COR-L47 (cell line): ENCODE measurements at regions not wholly inside any gene's neighbourhood (a gene's known extent, or its start where the extent isn't known, plus 50 kb on each side); places are given as distances from the start of the nearest gene placed in this dataset.
"Not testable (repeated sequence)": the region's sequence is repeated elsewhere in the genome, so short reads cannot be mapped to it uniquely, and the experiment has no call there.

Source experiments
- DNase-seq: peaks from one replicate; lab custom pipeline; 2025; lab: John Stamatoyannopoulos, UW

DNA sequence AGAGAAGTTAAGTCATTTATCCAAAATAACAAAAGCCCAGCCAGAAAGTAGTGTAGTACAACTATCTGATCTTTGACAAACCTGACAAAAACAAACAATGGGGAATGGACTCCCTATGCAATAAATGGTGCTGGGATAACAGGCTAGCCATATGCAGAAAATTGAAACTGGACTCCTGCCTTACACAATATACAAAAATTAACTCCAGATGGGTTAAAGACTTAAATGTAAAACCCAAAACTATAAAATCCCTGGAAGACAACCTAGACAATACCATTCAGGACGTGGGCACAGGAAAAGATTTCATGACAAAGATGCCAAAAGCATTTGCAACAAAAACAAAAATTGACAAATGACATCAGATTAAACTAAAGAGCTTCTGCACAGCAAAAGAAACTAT is 561.4 kb upstream of the CHAC2 start:
- DNase-seq = not testable (repeated sequence)

DNA sequence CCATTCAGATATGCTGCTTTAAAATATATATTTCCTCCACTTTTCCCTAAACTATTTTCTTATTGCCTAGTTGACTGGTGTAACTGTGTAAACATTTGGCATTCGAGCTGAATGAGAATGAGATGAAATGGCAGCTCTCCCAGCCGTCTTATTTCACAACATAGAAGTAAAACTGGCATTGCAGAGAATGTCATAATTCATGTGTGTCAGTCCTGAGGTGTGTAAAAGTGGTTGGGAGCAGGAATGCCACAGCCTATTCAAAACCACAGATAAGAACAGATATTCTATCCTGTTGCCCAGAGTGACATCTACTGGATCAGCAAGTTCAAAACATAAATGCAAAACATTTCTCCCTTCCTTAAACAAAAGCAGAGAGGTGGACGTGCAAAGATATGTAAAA is 565.5 kb upstream of the CHAC2 start:
- DNase-seq = peak; percentile 23

DNA sequence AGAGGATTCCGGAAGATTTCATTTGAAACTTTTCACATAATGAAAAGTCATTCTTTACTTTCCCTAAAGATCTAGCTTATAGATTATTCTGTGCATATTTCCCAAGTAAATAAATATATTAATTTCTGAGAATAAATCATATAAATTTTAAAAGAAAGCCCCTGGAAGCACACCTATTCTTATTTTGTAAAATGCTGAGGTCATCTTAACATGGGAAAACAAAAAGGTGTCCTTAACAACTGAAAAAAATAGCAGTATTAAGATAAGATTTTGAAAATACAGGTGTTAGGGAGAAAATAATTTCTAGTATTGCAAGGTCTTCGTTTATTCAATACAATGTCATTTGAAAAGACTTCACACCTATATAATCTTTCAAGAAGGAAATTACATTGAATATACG is 567.5 kb upstream of the CHAC2 start:
- no peak for DNase-seq

DNA sequence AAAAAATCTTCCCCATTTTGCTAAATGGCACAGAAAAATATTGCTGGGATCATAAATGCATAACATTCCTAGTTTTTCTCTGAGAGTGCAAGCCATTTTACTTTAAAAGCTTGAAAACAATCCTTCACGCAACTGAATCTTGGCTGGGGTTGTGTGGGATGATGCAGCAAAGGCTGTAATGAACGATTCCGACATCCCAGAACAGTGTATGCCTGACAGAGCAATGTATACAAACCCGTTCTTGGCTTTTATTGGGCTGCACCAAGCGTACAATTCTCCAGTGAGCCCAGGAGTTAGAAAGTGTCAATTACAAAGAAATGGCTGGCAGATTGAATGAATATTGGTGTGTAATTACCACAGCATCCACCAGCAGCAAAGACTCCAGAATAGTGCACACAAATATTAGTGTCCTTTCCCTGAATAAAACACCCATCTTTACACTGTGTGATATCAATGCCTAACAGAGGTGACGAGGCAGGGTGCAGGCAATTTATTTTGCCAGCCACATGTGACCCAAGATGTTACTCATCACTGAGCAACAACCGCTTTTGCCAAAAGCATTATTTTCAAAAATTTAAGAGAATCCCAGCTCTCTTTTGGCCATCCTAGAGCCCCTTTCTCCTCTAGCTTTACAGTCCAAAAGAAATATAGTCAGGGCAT is 578.6 kb upstream of the CHAC2 start:
- no peak for DNase-seq

DNA sequence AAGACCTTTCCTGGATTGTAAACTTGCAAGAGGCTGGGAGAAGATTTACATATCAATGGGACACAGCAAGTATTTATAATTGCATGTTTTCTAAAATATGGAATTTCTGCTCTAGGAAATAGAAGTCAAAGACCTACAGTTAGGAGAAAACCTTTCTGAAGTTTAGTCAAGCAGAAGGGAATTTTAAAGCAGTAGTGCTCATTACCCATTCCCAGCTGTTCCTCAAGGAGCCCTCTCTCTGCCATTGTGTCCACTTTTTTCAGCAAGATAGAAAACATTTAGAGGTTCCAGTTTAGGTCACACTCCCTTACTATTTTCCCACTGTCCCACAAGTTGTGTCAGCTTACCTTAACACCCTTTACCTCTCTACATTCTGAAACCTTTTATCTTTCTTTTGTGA is 584.0 kb upstream of the CHAC2 start:
- no peak for DNase-seq

DNA sequence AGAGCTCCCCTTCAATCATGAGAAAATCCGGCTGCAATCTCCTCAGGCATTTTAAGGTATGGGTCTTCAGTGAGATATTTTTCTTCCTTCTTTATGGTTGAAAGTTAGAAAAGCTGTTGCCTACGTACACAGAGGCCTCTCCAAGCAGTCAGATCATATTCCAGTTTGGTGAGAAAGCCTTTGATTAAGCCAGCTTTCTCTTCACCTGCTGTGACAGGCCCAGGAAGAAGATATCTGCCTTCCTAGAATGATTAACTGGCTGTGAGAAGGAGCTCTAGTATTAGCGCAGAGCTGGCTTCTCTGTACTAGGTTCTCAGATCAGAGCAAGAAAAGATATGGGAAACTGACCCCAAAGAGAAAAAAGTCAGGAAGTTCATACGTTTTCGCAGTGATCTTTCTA is 585.0 kb upstream of the CHAC2 start:
- no peak for DNase-seq

DNA sequence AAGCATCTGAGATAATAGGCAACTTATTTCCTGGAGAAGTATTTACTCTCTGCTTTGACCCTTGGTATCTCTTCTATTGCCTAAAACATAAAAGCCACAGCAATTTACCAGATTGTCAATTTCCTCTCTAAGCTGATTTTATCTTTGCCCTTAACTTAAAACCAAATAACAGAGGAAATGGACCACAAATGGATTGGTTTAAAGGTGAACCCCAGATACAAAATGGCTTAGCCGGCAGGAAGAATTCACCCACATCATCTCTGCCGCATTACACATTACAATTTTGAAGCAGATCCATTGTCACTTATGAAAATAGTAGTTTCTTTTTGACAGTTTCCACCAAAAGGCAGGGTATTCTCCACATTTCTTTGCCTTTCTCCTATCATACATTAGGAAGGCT is 585.8 kb upstream of the CHAC2 start:
- no peak for DNase-seq

DNA sequence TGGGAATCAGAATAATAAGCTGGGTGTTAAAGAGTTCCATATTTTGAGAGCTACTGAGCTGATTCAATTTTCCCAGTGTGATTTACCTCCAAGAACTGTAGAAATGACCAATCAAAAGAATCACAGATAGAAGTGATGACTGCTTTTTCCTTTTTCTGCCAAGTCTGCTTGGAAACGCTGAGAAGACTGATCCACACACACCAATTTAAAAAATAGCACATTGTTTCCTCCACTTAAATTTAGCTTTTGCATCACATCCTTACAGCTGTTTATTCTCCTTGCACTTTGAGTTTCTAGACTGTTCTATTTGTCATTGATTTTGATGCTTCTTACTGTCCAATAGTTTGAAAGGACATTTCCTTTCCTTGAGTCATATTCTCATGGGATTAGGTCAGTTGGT is 590.3 kb upstream of the CHAC2 start:
- no peak for DNase-seq

DNA sequence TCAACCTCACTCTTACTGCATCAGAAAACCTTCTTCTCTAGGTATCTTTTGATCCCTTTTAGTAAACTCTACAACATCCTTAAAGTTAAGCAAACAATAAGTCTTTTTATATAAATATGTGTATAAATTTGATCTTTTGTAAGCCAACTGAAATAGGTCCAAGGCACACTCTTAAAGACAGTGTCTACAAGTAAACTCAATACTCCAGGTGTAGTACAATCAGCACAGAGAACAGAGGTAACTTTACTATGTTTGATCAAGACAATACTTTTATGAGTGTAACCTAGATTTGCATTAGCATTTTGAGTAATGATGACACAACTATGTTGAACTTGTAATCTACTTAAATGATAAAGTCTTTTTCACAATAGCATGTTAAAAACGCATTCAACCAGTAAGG is 593.1 kb upstream of the CHAC2 start:
- no peak for DNase-seq

DNA sequence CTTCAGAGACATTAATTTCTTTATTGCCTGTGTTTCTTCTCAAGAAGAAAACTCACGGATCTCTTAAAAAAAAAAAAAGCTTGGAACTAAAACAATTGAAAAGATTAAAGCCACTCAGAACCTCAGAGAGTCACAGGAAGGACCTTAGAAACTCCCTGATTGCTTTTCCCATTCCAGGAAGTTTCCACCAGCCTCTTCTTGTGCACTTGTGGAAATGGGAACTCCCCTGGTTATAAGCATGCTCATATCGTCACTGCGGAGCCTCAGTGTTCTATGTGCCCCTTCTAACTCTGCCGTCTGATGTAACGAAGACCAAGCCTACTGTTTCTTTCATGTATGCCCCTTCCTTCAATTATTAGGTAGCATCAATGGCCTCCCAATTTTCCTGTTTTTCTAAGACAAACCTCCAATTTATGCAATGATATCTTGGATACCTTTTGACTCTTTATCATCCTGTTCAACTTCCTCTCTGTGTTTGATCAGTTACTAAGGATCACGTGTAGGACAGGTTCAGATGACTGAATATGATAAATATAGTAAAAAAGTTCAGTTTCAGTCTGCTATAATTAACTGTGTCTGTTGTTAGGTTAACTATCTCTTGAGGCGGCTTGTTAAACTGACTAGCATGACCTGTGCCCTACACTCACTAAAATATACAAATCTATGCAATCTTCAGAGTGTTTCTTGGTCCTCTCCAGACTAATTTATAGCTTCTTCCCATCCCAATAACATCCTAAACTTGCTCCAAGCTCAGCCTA is 593.7 kb upstream of the CHAC2 start:
- DNase-seq = no peak

DNA sequence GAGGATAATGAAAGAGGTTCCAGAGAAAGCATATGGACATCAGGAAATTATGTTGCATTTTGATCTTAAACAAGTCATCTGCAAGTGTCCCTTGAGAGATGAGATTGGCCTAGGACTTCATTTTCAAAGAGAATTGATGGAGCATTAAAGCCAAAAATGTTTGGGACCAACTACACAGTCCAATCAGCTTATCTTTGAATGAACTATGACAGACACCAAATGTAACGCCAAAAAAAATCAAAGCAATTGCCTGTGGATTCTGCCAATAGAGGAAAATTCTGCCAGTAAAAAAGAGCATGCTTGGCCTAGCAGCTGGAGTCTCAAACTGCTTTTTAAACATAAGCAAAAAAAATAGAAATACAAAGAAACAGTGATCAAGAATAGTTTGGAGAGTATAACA is 594.5 kb upstream of the CHAC2 start:
- DNase-seq = no peak

DNA sequence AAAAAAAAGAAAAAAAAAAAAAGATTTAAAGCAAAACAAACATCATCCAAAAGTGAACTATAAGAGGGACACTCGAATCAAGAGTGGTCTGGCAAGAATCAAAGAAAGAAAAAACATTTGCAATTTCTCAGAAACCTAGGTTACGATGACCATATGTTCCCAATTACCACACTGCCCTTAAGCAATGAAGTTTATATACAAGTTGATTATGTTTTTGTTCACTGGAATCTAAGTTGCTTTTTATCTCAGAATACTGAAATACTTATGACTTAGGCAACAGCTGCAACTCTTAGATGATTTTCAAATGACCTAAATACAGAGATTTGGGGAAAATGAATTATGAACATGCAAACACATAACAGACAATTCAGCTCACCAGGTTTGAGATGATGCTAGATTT is 597.1 kb upstream of the CHAC2 start:
- no peak for DNase-seq

DNA sequence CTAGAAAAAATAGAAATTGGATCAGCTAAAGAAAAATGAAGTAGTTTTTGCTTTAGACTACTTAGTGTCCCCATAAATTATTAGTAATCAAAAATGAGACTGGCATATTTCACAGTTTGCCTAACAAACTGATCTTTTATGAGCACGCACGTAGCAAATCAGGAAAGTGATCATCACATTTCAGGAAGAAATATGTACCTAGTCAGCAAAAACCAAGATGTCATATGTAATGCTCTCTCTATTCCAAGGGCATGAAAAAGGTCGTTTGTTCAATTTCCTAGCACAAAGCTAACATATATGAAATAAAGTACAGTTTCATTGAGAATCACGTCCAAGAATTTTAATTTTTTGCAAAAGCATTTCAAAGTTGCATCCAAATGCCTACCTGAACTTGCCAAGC is 600.4 kb upstream of the CHAC2 start:
- no peak for DNase-seq

DNA sequence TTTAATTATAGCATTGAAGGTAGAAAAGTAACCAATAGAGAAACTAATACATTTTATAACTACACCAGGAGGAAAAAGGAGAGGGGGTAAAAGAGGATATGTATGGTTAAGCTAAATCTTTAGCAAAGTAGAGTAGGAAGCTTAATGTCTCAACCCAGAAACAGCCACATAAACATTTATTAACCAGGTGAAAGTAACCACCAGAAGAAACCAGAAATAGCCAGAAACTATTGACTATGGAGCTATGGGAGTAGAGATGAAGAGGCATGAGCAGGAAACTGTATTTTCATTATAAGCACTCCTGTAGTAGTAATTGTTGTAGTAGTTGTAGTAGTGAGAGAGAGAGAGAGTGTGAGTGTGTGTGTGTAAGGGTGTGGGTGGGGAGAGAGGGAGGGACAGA is 617.5 kb upstream of the CHAC2 start:
- DNase-seq = no peak

DNA sequence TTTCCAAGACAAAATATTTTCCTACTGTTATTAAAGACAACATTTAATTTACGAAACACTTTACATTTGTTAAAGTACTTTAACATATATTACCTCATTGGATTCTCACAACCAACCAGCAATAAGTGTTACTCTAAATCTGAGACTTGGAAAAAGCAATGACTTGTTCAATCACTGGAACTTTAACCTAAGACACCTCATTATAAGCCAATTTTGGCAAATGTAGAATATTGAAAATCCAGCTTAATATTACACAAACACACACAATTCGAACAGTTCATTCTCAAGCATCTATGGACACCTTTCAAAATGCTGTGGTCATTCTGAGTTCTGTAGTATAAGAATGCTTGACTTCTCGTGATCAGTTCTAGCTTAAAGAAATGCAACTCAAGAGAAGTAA is 619.4 kb upstream of the CHAC2 start:
- DNase-seq = no peak

DNA sequence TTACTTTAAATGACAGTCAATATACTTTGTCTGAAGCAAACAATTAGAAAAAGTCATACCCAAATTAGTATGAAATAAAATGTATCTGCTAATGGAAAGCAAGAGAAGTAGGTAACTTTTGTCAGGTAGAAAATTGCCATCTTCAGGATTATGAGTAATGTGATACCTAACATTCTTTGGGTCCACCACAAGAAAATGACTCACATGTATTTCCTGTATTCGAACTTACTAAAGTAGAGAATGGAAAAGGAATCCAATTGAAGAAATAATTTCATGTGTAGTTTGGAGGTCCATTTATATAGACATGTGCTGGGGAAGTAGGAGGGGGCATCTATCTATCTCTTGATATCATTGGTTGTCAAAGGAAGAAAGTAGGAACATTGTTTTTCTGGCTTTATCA is 636.2 kb upstream of the CHAC2 start:
- no peak for DNase-seq

DNA sequence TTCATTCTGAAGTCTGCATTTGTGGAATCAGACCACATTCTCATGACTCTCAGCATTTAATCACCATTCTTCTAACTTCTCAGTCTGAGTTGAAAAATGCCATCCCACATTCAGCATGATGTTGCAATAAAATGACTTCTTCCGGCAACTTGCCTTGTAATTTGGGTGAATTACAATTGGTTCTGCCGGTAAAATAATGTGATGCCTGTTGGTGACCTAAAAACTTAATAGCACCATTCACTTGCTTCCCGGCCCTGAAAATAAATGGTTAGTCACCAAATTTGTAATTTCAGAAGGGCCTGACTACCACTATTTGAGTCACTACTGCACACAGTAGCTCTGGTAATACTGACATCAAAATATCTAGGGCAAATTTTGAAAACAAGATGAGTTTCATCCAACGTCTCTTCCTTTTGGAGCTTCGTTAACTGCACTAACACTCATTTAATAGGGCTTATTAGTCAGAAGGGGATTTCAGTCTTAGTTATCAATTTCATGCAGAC is 637.1 kb upstream of the CHAC2 start:
- no peak for DNase-seq

DNA sequence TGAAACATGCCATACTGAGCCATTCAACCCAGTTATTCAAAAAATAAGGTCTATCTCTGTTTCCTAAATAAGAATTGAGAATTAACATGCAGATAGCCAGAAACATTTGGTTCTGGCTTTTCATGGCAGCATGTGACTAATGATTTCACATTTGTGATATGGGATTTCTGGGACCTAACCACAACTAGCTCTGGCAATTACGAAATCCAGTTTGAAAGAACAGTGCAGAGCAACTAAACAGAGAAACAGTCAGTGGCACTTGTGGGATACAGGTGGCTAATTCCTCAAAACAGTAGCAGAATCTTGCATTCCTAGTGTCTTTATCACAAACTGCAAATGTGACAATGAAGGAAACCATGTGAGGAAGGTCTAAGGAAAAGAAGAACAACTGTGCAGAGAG is 637.8 kb upstream of the CHAC2 start:
- DNase-seq = no peak

DNA sequence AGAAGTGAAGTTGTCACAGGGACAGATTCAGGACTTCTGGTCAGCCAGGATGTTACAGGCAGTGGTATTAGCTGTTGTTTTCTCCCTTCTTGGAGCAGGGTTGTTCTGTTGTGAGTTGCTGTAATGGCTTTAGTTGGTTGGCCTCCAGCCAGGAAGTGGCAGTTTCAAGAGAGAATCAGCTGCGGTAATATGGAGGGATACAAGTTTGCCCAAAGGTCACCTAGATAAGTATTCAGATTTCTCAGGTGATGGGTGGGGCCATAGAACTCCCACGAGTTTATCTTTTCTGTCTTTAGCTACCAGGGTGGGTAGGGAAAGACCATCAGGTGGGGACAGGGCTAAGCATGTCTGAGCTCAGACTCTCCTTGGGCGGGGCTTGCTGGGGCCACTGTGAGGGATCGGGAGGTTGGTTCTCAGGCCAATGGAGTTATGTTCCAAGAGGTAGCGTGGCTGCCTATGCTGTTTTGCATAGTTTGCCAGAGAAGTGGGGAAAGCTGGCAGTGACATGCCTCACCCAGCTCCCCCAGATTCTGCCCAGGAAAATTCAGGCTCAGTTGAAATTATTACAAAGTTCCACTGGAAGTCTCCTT is 640.4 kb upstream of the CHAC2 start:
- DNase-seq = no peak

DNA sequence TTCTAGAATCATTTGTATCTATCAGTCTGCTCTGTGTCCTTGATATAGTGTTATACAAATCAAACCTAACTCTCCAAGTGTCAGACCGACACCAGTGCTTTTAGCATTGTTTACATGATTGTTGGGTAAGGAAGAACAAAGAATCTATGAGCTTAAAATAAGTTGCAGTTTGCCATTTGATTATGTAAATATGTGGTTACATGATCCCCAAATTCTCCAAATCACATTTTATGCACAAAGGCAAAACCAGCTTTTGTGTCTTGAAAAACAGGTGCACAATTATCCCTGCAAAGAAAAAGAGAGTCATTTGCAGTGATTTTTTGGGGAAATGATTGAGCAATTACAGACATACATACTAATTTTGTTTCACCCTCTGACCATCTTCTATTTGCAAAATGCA is 652.6 kb upstream of the CHAC2 start:
- no peak for DNase-seq

DNA sequence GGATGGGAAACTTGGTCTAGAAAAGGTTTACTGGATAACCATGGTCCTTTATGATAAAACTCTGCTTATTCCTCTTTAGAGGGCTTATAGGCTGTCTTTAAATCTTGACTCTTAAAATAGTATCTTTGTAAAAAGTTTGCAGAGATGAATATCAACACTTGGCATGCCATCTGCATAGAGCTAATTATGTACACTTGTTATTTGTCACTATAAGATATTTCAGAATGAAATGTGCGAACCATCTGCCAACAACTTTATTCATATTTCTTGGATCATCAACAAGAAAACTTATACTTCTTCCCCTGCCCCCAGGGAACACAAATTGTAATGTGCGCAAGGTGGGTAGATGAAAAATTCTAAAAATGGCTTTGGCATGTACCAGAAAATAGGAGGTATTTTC is 653.0 kb upstream of the CHAC2 start:
- DNase-seq = no peak

DNA sequence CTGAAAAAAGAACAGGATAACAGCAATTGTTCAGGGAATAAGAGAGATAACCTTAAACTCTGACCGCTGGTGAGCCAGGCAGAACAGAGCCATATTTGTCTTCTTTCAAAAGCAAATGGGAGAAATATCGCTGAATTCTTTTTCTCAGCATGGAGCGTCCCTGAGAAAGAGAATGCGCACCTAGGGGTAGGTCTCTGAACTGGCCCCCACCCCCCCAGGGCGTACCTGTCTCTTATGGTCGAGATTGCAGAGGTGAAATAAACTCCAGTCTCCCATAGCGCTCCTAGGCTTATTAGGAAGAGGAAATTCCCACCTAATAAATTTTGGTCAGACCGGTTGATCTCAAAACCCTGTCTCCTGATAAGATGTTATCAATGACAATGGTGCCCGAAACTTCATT is 655.2 kb upstream of the CHAC2 start:
- DNase-seq = not testable (repeated sequence)

DNA sequence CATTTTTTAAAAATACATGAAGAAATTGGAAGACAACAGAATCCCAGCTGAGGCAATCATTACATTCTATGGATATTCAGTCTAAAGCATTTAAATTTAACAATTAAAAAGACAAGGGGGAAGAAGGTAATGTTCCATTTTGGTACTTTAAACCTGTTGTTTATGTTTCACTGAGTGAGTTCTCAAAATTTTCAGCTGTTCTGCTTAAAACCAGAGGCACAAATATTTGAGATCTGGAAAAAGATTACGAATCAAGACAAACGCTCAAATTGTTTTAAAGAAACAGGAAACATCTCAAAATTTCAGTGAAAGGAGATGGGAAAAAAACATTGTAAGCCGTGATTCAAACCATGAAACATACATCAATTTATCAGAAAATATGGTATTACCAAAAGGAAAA is 656.2 kb upstream of the CHAC2 start:
- DNase-seq = no peak

DNA sequence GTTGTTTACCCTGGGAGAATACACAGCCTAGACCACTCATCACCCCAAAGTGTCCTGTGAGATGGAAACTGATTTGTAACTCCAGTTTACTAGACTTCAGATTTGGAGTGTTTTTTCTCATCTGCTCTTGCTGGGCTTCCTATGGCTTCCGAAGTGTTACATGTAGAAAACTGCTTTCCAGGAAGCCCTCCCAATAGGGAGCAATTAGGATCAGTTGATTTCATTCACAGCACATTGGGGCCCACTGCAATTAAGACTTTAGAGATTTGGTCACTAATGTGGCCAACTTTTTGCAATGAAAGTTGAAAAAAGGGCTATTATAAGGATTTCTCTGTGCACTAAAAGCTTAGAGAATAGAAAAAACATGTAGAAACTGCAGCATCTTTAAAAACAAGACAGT is 656.6 kb upstream of the CHAC2 start:
- no peak for DNase-seq
